ENCODE measurements at regions not wholly inside any gene's neighbourhood (a gene's known extent, or its start where the extent isn't known, plus 50 kb on each side); places are given as distances from the start of the nearest gene placed in this dataset.

- no peak for TF ChIP-seq CTCF (IDR thresholded peaks at IDR 0.05)
- TF ChIP-seq POLR2A (IDR thresholded peaks at IDR 0.05), result no peak
These were observed 239.0 kb upstream of the FIGN start for GRCh38 chr2:163974766-163975165.

Data from lower leg skin (tissue), 3 donors.